SK-N-SH (cell line): ENCODE measurements at regions not wholly inside any gene's neighbourhood (a gene's known extent, or its start where the extent isn't known, plus 50 kb on each side); places are given as distances from the start of the nearest gene placed in this dataset.

Experiments used
- CTCF ChIA-PET: fragments of 300-600, 350-600 bp; formaldehyde crosslinking; extraction: SDS; loops from one replicate; lab custom pipeline; 2021; lab: Yijun Ruan, JAX
- POLR2A ChIA-PET: fragments of 350-600 bp; sonication (Branson Sonifier 250); formaldehyde crosslinking; extraction: SDS; loops from one replicate; lab custom pipeline; 2020; ENCODE audit warnings: antibody characterized with exemption, inconsistent platforms; lab: Yijun Ruan, JAX
- DNase-seq: peaks from one replicate; pipeline ENCODE4 v3.0.0; 2012
- H2AFZ ChIP-seq: fragments of 200-600 bp; sonication (generic); 2 replicates; pipeline ENCODE4 v1.8.1; 2016; ENCODE audit warnings: antibody characterized with exemption, mild to moderate bottlenecking, low read depth
- H3F3A ChIP-seq: fragments of 200-600 bp; sonication (generic); replicated peaks from 2 replicates; pipeline ENCODE3; 2016; ENCODE audit warnings: antibody characterized with exemption, mild to moderate bottlenecking; ENCODE audit not compliant: insufficient read depth
- H3K27ac ChIP-seq, 2 experiments: fragments of 200-500 bp in 1 of 2; fragments of 200-600 bp in 1 of 2; sonication (Bioruptor generic) in 1 of 2; sonication (generic), shearing (Covaris generic) in 1 of 2; 2 replicates each; pipeline versions ENCODE4 v1.5.1 to v1.6.1; 2014 to 2016; ENCODE audit warnings: low read depth in 2 of 2, inconsistent platforms in 1 of 2, low read length in 1 of 2, mild to moderate bottlenecking in 1 of 2, mixed read lengths in 1 of 2
- H3K27me3 ChIP-seq: fragments of 200-600 bp; sonication (generic), shearing (Covaris generic); 2 replicates; pipeline ENCODE4 v1.6.1; 2016; ENCODE audit warnings: mixed run types; ENCODE audit not compliant: insufficient read depth
- H3K36me3 ChIP-seq, 2 experiments: fragments of 200-500 bp in 1 of 2; fragments of 200-600 bp in 1 of 2; sonication (Bioruptor generic) in 1 of 2; sonication (generic) in 1 of 2; replicated peaks in 1 of 2; 2 replicates each; pipeline versions ENCODE3 to v1.5.1; 2014 to 2016; ENCODE audit warnings: low read length in 1 of 2, mild to moderate bottlenecking in 1 of 2; ENCODE audit not compliant: insufficient read depth in 2 of 2, control insufficient read depth in 1 of 2
- H3K4me1 ChIP-seq, 2 experiments: fragments of 200-500 bp in 1 of 2; fragments of 200-600 bp in 1 of 2; sonication (Bioruptor generic) in 1 of 2; sonication (generic), shearing (Covaris generic) in 1 of 2; 2 replicates each; pipeline versions ENCODE4 v1.5.1 to v1.6.1; 2014 to 2016; ENCODE audit warnings: low read depth in 1 of 2, low read length in 1 of 2, mixed run types in 1 of 2; ENCODE audit not compliant: insufficient read depth in 2 of 2, control insufficient read depth in 1 of 2
- H3K4me2 ChIP-seq: fragments of 200-600 bp; sonication (generic), shearing (Covaris generic); 2 replicates; pipeline ENCODE4 v1.6.1; 2017; ENCODE audit warnings: mixed run types
- H3K4me3 ChIP-seq, 2 experiments: fragments of 200-500 bp in 1 of 2; fragments of 200-600 bp in 1 of 2; sonication (Bioruptor generic) in 1 of 2; sonication (generic), shearing (Covaris generic) in 1 of 2; 2 replicates each; pipeline versions ENCODE4 v1.5.1 to v1.8.1; 2014 to 2016; ENCODE audit warnings: low read depth in 2 of 2, inconsistent platforms in 1 of 2, low read length in 1 of 2, mild to moderate bottlenecking in 1 of 2, mixed read lengths in 1 of 2, moderate library complexity in 1 of 2
- H3K79me2 ChIP-seq: fragments of 200-600 bp; sonication (generic); 2 replicates; pipeline ENCODE4 v1.8.1; 2017; ENCODE audit warnings: mild to moderate bottlenecking; ENCODE audit not compliant: insufficient read depth
- H3K9ac ChIP-seq: fragments of 200-600 bp; sonication (generic); 2 replicates; pipeline ENCODE4 v1.6.1; 2017; ENCODE audit warnings: mixed run types
- H3K9me2 ChIP-seq: fragments of 200-600 bp; sonication (generic); 2 replicates; pipeline ENCODE4 v1.6.1; 2017; ENCODE audit warnings: mixed run types
- H3K9me3 ChIP-seq: fragments of 200-600 bp; sonication (generic); 2 replicates; pipeline ENCODE4 v1.6.1; 2017; ENCODE audit warnings: mixed run types, mild to moderate bottlenecking, moderate library complexity
- H4K20me1 ChIP-seq: fragments of 200-600 bp; sonication (generic); 2 replicates; pipeline ENCODE4 v1.6.1; 2017; ENCODE audit warnings: mild to moderate bottlenecking, mixed run types; ENCODE audit not compliant: insufficient read depth
- CHD2 ChIP-seq: fragments of 150-350 bp; IDR thresholded peaks from 2 replicates; pipeline ENCODE4 v1.6.1; 2018; ENCODE audit warnings: low read length; ENCODE audit not compliant: partially characterized antibody
- CTCF ChIP-seq: fragments of 200-600 bp; sonication (generic); IDR thresholded peaks from 2 replicates; pipeline ENCODE4 v1.6.1; 2017; ENCODE audit warnings: antibody characterized with exemption, mild to moderate bottlenecking, moderate library complexity
- ELF1 ChIP-seq: IDR thresholded peaks from 2 replicates; pipeline ENCODE4 v1.4.0; 2012
- EP300 ChIP-seq, 2 experiments: IDR thresholded peaks; 2 replicates each; pipeline versions ENCODE4 v1.4.0 to v1.6.1; 2012; ENCODE audit warnings: borderline replicate concordance in 1 of 2, low read depth in 1 of 2, low read length in 1 of 2
- EZH2phosphoT487 ChIP-seq: fragments of 200-600 bp; sonication (generic); IDR thresholded peaks from 2 replicates; pipeline ENCODE4 v1.6.1; 2017; ENCODE audit warnings: low read depth, mixed run types, mild to moderate bottlenecking, antibody characterized with exemption, moderate library complexity, borderline replicate concordance
- FOSL2 ChIP-seq: IDR thresholded peaks from 2 replicates; pipeline ENCODE4 v1.4.0; 2012; ENCODE audit warnings: low read depth, mild to moderate bottlenecking, moderate library complexity, borderline replicate concordance
- FOXM1 ChIP-seq: IDR thresholded peaks from 2 replicates; pipeline ENCODE4 v1.4.0; 2012; ENCODE audit warnings: low read depth, mild to moderate bottlenecking
- GABPA ChIP-seq: IDR thresholded peaks from 2 replicates; pipeline ENCODE4 v1.4.0; 2012; ENCODE audit warnings: low read depth, mild to moderate bottlenecking
- MAX ChIP-seq: IDR thresholded peaks from 2 replicates; pipeline ENCODE4 v1.4.0; 2012; ENCODE audit warnings: low read depth
- MXI1 ChIP-seq: IDR thresholded peaks from 2 replicates; pipeline ENCODE4 v1.6.1; 2012; ENCODE audit warnings: mild to moderate bottlenecking, low read depth, low read length, improper control_type of control experiment
- NFIC ChIP-seq: IDR thresholded peaks from 2 replicates; pipeline ENCODE4 v1.4.0; 2012; ENCODE audit warnings: borderline replicate concordance
- NRF1 ChIP-seq: IDR thresholded peaks from 2 replicates; pipeline ENCODE4 v1.6.1; 2012; ENCODE audit warnings: low read depth, mild to moderate bottlenecking, low read length
- PBX3 ChIP-seq: IDR thresholded peaks from 2 replicates; pipeline ENCODE4; 2012
- POLR2AphosphoS5 ChIP-seq: IDR thresholded peaks from 2 replicates; pipeline ENCODE4 v1.6.1; 2012; ENCODE audit warnings: low read depth, low read length
- RAD21 ChIP-seq: IDR thresholded peaks from 2 replicates; pipeline ENCODE4 v1.6.1; 2012; ENCODE audit warnings: mild to moderate bottlenecking, low read length
- RCOR1 ChIP-seq: fragments of 150-350 bp; IDR thresholded peaks from 2 replicates; pipeline ENCODE4 v1.6.1; 2017; ENCODE audit warnings: antibody characterized with exemption, low read length
- RFX5 ChIP-seq: IDR thresholded peaks from 2 replicates; pipeline ENCODE4 v1.6.1; 2012; ENCODE audit warnings: mild to moderate bottlenecking, improper control_type of control experiment, low read length
- RXRA ChIP-seq: IDR thresholded peaks from 2 replicates; pipeline ENCODE4 v1.4.0; 2012; ENCODE audit warnings: low read depth, mild to moderate bottlenecking, borderline replicate concordance
- SMC3 ChIP-seq: IDR thresholded peaks from 2 replicates; pipeline ENCODE4 v1.6.1; 2012; ENCODE audit warnings: low read depth, low read length, improper control_type of control experiment
- TCF12 ChIP-seq: IDR thresholded peaks from 2 replicates; pipeline ENCODE4 v1.4.0; 2012
- TEAD4 ChIP-seq: IDR thresholded peaks from 2 replicates; pipeline ENCODE4 v1.4.0; 2012; ENCODE audit warnings: mild to moderate bottlenecking, borderline replicate concordance; ENCODE audit not compliant: insufficient read depth
- USF2 ChIP-seq: fragments of 150-350 bp; IDR thresholded peaks from 2 replicates; pipeline ENCODE4 v1.6.1; 2017; ENCODE audit warnings: antibody characterized with exemption, low read length, low read depth, borderline replicate concordance
- YY1 ChIP-seq: IDR thresholded peaks from 2 replicates; pipeline ENCODE4 v1.4.0; 2012; ENCODE audit warnings: low read depth, mild to moderate bottlenecking
- ZBTB33 ChIP-seq: IDR thresholded peaks from 2 replicates; pipeline ENCODE4 v1.4.0; 2012; ENCODE audit warnings: low read depth, borderline replicate concordance
- WGBS: methylation state at CpG from one replicate; pipeline ENCODE4 v1.1.6; 2017; ENCODE audit warnings: low lambda C conversion rate; 5-methylcytosine and 5-hydroxymethylcytosine counted together

- Histone ChIP-seq H3K27me3 (no peaks in the 10 kb centered on the region), H3F3A (peaks cover 24% of the 10 kb centered on the region), H2AFZ (peak overlapping the region; percentile 92), H3K27ac (peak overlapping the region; percentile 94 to 98), H3K9ac (peak overlapping the region; percentile 86), H3K9me2 (no peaks in the 10 kb centered on the region), H3K4me2 (peak overlapping the region; percentile 78), H3K4me3 (peak overlapping the region; percentile 50 to 58), H3K9me3 (no peaks in the 10 kb centered on the region), H4K20me1 (no peaks in the 10 kb centered on the region), H3K79me2 (no peaks in the 10 kb centered on the region), H3K36me3 (no peaks in the 10 kb centered on the region), H3K4me1 (peaks cover 10 to 24% of the 10 kb centered on the region in 2 experiments)
- peak; percentile 91 for DNase-seq
- WGBS: 7% methylated on average over 15 of the region's 50 CpGs
- ChIA-PET CTCF (interaction anchor here (0.7 to 3.2 kb wide), 5 partner anchors 12 to 403 kb away, joined by 3 to 19 read pairs (median 5); partner anchors contain the start of gene ARRDC3), POLR2A (interaction anchor here (0.7 to 2.6 kb wide), 9 partner anchors 15 to 324 kb away, joined by 3 to 19 read pairs (median 3); partner anchors contain the start of gene ARRDC3)
- TF ChIP-seq RCOR1 (peak; percentile 29; the same call in 1 of the 2 replicates), USF2 (no peak), RFX5 (no peak), FOXM1 (peak; percentile 86), TCF12 (peak; percentile 83), MXI1 (peak; percentile 65), YY1 (0 out of 2 replicates have a peak, but pooled peaks have one; percentile 30), MAX (peak; percentile 83), FOSL2 (peak; percentile 99), NFIC (peak; percentile 94), RXRA (peak; percentile 75; the same call in 1 of the 2 replicates), RAD21 (no peak; the same call in none of the 2 replicates), GABPA (peak; percentile 4), TEAD4 (peak; percentile 81), EZH2phosphoT487 (no peak), CHD2 (peak; percentile 76), ZBTB33 (peak; percentile 78; the same call in 1 of the 2 replicates), POLR2AphosphoS5 (peak; percentile 85), PBX3 (peak; percentile 75), CTCF (0 out of 2 replicates have a peak, but pooled peaks have one; percentile 9), NRF1 (no peak), ELF1 (peak; percentile 69), SMC3 (no peak; the same call in none of the 2 replicates), EP300 (IDR thresholded peaks at IDR 0.05; ENCODE audit: borderline replicate concordance in 1 of 2, low read depth in 1 of 2, low read length in 1 of 2) (peak; percentile 56 to 82; a peak in 3 of 4 replicates)
Observed at GRCh38 chr5:91280362-91281269, 102.5 kb downstream of the ARRDC3 start.
